Gastrocnemius medialis (tissue), 4 donors: ENCODE measurements at regions not wholly inside any gene's neighbourhood (a gene's known extent, or its start where the extent isn't known, plus 50 kb on each side); places are given as distances from the start of the nearest gene placed in this dataset.

Experiments
- ATAC-seq, 2 donors: fragments of 150-250 bp; one replicate each; pipeline ENCODE4 v1.9.1; 2016
- DNase-seq, 2 donors: peaks; one replicate each; pipeline ENCODE4 v3.0.0-alpha.2; 2019
- H3K27ac ChIP-seq, 4 donors: fragments of 200-600 bp; sonication (generic); 1 replicate in 1 of 4; 2 replicates in 3 of 4; pipeline ENCODE4 v1.5.1; 2016 to 2018; ENCODE audit warnings: mild to moderate bottlenecking in 2 of 4, moderate library complexity in 1 of 4
- H3K27me3 ChIP-seq, 3 donors: fragments of 200-600 bp; sonication (generic) in 2 of 3; 1 replicate in 1 of 3; 2 replicates in 2 of 3; pipeline versions ENCODE4 v1.5.1 to v1.6.0; 2016 to 2019; ENCODE audit warnings: mild to moderate bottlenecking in 1 of 3, moderate library complexity in 1 of 3
- H3K36me3 ChIP-seq, 2 donors: fragments of 200-600 bp; sonication (generic) in 1 of 2; one replicate each; pipeline ENCODE4 v1.5.1; 2017 to 2018
- H3K4me1 ChIP-seq, 2 donors: fragments of 200-600 bp; sonication (generic) in 1 of 2; one replicate each; pipeline ENCODE4 v1.5.1; 2016 to 2017; ENCODE audit warnings: mild to moderate bottlenecking in 2 of 2
- H3K4me3 ChIP-seq, 4 donors: fragments of 200-600 bp; sonication (generic) in 3 of 4; 1 replicate in 1 of 4; 2 replicates in 3 of 4; pipeline ENCODE4 v1.5.1; 2016 to 2019; ENCODE audit warnings: mild to moderate bottlenecking in 2 of 4
- H3K9me3 ChIP-seq, 3 donors: fragments of 200-600 bp; sonication (generic) in 2 of 3; 1 replicate in 1 of 3; 2 replicates in 2 of 3; pipeline ENCODE4 v1.5.1; 2016 to 2019
- POLR2A ChIP-seq, 2 donors: fragments of 450-650 bp; IDR thresholded peaks; one replicate each; pipeline ENCODE4 v1.6.1; 2017; ENCODE audit warnings: antibody characterized with exemption in 2 of 2, mild to moderate bottlenecking in 2 of 2, moderate library complexity in 2 of 2
- in situ Hi-C, 4 donors: fragments of 200-750 bp; cut with MboI; loops; one replicate each; pipeline versions ENCODE4 v1.15.0 to v1.8.0; 2017; ENCODE audit warnings: low sequenced_read_pairs in 4 of 4
- intact Hi-C: fragments of 100-400 bp; cut with DNase I; formaldehyde crosslinking; loops from one replicate; pipeline ENCODE4 v1.15.1; 2023; ENCODE audit warnings: low total_unique reads
- TF ChIP-seq, protein P1 (sequence below), 5 experiments: fragments of 450-650 bp in 3 of 5; fragments of 200-600 bp in 2 of 5; sonication (generic) in 2 of 5; IDR thresholded peaks in 4 of 5; conservative IDR thresholded peaks in 1 of 5; 1 replicate in 4 of 5; 2 replicates in 1 of 5; pipeline ENCODE4 v1.5.1; 2016 to 2019; ENCODE audit warnings: antibody characterized with exemption in 5 of 5, mild to moderate bottlenecking in 3 of 5, moderate library complexity in 3 of 5

DNA sequence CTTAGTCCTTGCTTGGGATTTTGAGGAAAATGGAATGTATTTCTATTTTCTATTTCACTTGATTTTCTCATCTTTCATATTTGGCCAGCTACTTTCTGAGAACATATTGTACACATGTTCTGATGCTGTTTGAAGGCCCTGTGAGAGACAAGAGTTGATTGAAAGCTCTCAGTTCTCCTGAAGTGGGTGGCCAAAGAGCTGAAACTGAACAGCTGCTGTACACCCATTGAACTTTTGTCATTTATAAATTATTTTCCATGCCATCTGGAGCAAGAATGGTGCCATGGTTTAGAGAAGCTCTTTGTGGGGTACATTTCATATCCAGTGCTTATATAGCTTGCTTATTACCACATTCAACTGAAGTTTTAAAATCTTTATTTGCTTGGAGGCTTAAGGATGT is 298.3 kb downstream of the PRL start:
- H3K36me3 ChIP-seq, result no peaks in the 10 kb centered on the region
- no peak overlapping the region for H3K4me3 ChIP-seq
- H3K27me3 ChIP-seq, result no peaks in the 10 kb centered on the region
- H3K4me1 ChIP-seq, result peaks cover 6 to 14% of the 10 kb centered on the region in 2 donors
- intact Hi-C loops (no loop called here), in situ Hi-C loops (no loop called here)
- ATAC-seq (no peak), DNase-seq (no peak)
- H3K27ac ChIP-seq, result no peak overlapping the region
- TF ChIP-seq, protein P1, sequence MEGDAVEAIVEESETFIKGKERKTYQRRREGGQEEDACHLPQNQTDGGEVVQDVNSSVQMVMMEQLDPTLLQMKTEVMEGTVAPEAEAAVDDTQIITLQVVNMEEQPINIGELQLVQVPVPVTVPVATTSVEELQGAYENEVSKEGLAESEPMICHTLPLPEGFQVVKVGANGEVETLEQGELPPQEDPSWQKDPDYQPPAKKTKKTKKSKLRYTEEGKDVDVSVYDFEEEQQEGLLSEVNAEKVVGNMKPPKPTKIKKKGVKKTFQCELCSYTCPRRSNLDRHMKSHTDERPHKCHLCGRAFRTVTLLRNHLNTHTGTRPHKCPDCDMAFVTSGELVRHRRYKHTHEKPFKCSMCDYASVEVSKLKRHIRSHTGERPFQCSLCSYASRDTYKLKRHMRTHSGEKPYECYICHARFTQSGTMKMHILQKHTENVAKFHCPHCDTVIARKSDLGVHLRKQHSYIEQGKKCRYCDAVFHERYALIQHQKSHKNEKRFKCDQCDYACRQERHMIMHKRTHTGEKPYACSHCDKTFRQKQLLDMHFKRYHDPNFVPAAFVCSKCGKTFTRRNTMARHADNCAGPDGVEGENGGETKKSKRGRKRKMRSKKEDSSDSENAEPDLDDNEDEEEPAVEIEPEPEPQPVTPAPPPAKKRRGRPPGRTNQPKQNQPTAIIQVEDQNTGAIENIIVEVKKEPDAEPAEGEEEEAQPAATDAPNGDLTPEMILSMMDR (IDR thresholded peaks at IDR 0.05 in 4 of 5, conservative IDR thresholded peaks at IDR 0.05 in 1 of 5), result no peak
- TF ChIP-seq POLR2A (IDR thresholded peaks at IDR 0.05), result no peak
- no peaks in the 10 kb centered on the region for H3K9me3 ChIP-seq

DNA sequence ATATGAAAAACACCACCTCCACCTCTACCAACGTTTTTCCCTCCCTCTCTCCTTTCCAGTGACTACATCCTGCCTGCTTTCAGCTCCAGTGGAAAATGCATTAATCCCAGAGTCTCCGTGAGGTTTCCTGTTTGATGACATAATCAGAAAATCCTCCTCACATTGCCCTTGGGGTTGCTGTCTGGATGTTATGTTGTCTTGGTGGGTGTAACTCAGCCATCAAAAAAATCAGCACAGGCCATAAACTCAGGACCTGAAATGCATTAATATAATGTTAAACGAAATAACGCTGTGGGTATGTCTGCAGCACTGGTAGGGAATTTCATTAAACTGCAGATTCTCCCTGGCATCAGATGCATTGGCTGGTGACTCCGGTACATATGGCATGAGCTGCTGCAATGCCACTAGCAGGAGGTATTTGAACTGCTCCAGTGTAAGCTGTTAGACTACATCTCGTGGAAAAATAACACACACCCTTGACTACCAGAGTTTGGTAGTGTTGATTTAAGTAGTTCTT is 297.8 kb downstream of the PRL start:
- no peak for DNase-seq
- intact Hi-C loops (no loop called here), in situ Hi-C loops (no loop called here)
- TF ChIP-seq POLR2A (IDR thresholded peaks at IDR 0.05), result no peak
- TF ChIP-seq, protein P1 (IDR thresholded peaks at IDR 0.05 in 4 of 5, conservative IDR thresholded peaks at IDR 0.05 in 1 of 5), result no peak
- Histone ChIP-seq H3K36me3 (no peaks in the 10 kb centered on the region), H3K9me3 (no peaks in the 10 kb centered on the region), H3K4me1 (peaks cover 6 to 14% of the 10 kb centered on the region in 2 donors), H3K4me3 (no peak overlapping the region), H3K27me3 (no peaks in the 10 kb centered on the region), H3K27ac (no peak overlapping the region)
- no peak for ATAC-seq

DNA sequence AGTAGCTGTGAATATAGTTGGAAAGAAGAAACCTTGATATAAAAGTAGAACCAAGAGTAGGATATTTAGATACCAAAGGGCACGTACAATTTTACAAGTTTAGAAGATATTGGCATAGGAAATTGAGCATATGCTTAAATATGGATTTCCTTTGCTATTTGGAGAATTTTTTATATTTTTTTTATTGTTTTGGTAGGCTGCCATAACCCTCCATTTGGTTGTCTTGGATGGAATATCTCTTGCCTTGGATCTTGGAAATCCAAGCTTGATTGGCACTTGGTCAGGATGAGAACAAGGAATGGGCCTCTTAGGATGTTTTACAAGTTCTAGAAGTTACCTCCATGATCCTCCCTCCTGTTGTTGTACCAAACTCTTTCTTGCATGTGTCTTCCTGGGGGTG is 297.1 kb downstream of the PRL start:
- no peak overlapping the region for H3K4me3 ChIP-seq
- H3K27me3 ChIP-seq, result no peaks in the 10 kb centered on the region
- in situ Hi-C loops (no loop called here), intact Hi-C loops (no loop called here)
- no peaks in the 10 kb centered on the region for H3K36me3 ChIP-seq
- no peak for DNase-seq
- no peak overlapping the region for H3K27ac ChIP-seq
- no peaks in the 10 kb centered on the region for H3K9me3 ChIP-seq
- peaks cover 6 to 14% of the 10 kb centered on the region in 2 donors for H3K4me1 ChIP-seq
- no peak for ATAC-seq
- no peak for TF ChIP-seq POLR2A (IDR thresholded peaks at IDR 0.05)
- TF ChIP-seq, protein P1 (IDR thresholded peaks at IDR 0.05 in 4 of 5, conservative IDR thresholded peaks at IDR 0.05 in 1 of 5), result no peak

DNA sequence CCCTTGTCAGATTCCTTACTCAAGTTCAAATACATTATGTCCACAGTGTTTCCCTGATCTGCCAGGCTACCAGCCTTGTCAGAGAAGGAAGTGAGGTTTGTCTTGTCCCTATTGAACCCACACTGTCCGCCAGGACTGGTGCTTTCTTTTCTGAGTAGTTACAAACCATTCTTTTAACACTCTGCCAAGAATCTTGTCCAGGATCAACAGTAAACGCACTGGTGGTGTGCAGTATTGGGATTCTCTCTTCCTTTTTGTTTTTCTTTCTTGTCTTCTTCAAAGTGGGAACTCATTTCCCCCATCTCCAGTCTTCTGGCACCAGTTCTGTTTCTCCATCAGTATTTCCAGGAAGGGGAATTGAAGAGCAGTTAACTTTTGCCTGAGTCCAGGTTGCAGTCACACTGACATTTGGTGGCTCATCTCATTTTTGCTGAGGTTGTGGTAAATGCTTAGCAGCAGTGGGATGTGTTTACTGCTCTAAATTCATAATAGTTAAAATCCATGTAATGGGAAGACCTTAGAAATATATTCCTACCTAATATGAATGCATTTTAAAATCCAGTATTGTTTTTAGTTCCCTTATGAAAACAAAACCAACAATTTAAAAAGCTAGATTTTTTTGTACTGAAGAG is 295.3 kb downstream of the PRL start:
- no peak for DNase-seq
- Histone ChIP-seq H3K9me3 (no peaks in the 10 kb centered on the region), H3K27ac (no peak overlapping the region), H3K4me1 (peaks cover 6 to 14% of the 10 kb centered on the region in 2 donors), H3K36me3 (no peaks in the 10 kb centered on the region), H3K27me3 (no peaks in the 10 kb centered on the region), H3K4me3 (no peak overlapping the region)
- TF ChIP-seq, protein P1 (IDR thresholded peaks at IDR 0.05 in 4 of 5, conservative IDR thresholded peaks at IDR 0.05 in 1 of 5), result no peak
- TF ChIP-seq POLR2A (IDR thresholded peaks at IDR 0.05), result no peak
- intact Hi-C loops, result no loop called here
- ATAC-seq, result no peak
- in situ Hi-C loops, result no loop called here

DNA sequence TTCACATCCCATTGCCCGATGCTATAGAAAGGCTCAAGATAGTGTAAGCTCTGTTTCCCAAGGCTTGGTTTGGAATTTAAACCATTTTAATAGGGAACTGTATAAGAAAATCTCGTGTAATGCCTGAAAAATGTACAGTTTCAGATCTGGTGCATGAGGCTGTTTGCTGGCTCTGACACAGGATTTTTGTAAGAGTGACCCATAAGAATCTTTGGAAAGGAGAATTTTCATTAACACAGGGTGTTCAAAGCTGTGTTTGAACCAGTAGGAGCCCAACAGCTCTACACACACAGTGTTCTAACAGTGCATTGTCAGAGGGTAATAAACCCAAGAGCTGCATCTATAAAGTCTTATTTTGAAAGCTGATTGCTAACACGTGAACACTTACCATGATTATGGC is 293.5 kb downstream of the PRL start:
- TF ChIP-seq, protein P1 (IDR thresholded peaks at IDR 0.05 in 4 of 5, conservative IDR thresholded peaks at IDR 0.05 in 1 of 5), result no peak
- no peak for TF ChIP-seq POLR2A (IDR thresholded peaks at IDR 0.05)
- ATAC-seq (no peak), DNase-seq (no peak)
- peaks cover 0 to 9% of the 10 kb centered on the region in 2 donors for H3K4me1 ChIP-seq
- H3K9me3 ChIP-seq, result no peaks in the 10 kb centered on the region
- H3K27me3 ChIP-seq, result no peaks in the 10 kb centered on the region
- no peaks in the 10 kb centered on the region for H3K36me3 ChIP-seq
- in situ Hi-C loops (no loop called here), intact Hi-C loops (no loop called here)
- no peak overlapping the region for H3K27ac ChIP-seq
- H3K4me3 ChIP-seq, result no peak overlapping the region
